ENCODE measurements at regions not wholly inside any gene's neighbourhood (a gene's known extent, or its start where the extent isn't known, plus 50 kb on each side); places are given as distances from the start of the nearest gene placed in this dataset.

DNA sequence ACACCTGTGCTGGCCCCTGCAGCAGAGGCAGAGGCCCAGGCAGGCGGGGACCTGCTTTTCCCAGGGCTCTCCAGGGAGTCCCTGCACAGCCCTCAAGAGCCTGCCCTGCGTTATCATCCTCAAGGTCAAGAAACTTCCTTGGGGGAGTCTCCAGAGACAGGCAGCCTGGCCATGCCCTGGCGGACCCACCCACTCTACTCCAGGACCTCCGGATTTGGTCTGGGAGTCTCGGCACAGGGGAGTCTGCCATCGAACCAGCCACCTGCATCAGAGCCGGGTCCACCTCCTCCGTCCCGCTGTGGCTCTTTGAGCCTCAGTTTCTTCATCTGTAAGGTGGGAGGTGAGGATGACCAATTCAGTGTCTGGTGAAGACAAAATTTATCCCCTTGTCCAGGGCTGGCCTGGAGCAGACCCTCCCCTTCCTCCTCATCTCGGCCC, 75.3 kb upstream of the TNRC6C start:
- no peak for DNase-seq

GRCh38 chr17:77884019-77884418, 74.5 kb upstream of the TNRC6C start:
- no peak for DNase-seq

- DNase-seq = no peak
These were observed 73.4 kb upstream of the TNRC6C start for GRCh38 chr17:77884967-77885641.

DNA sequence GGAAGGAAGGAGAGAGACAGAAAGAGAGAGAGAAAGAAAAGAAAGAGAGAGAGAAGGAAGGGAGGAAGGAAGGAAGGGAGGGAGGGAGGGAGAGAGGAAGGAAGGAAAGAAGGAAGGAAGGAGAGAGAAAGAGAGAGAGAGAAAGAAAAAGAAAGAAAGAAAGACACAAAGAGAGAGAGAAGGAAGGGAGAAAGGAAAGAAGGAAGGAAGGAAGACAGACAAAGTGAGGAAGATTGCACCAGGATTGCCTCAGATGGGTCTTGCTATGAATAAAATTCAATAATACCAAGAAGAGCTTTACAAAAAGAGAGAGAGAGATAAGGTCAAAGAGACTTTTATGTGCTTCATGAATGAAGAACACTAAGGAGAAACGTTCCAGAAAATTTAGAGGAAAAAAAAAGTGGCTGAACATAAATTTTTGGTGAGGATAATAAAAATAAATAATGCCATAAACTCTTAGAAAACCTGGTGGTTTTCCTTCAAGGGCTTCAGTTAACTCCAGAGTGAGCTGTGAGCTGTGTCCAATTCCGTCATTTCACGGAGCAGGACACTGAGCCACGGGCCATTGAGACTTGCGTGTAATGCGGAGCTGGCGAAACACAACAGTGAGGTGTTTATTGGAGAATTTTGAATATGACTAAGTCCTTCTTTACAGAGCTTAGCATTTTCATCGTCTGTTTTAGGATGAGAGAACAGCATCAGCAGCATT, 72.7 kb upstream of the TNRC6C start:
- DNase-seq = no peak

DNA sequence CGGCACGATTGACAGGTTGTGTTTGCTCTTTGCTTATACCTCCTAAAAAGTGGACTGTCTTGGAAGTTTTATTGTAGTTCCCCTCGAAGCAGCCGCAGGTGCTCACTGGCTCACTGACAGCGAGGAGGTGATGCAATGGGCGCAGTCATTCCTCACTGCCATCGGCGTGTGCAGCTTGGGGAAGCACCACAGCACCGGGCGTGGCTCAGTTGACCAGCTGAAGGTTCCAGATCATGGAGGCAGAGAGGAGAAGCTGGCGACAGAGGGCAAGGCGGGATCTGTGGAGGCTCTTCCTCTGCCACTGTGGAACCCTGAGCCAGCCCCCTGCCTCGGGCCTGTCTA, 72.1 kb upstream of the TNRC6C start:
- no peak for DNase-seq

DNA sequence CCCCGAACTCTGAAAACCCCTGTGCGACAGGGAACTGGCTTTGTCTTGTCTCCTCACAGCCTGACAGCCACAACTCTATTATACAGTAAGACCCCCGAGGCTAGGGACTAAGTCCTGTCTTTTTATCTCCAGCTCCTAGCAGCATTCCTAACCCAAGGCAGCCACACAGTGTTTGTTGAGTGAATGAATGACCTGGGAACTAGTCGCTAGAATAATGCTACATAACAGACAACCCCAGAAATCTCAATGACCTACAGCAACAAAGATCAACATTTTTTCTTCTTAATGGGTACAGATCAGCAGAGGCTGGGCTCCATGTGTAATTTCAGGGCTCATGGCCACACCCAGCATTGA, 71.4 kb upstream of the TNRC6C start:
- DNase-seq = no peak

GRCh38 chr17:77887464-77888241, 70.8 kb upstream of the TNRC6C start:
- DNase-seq = peak; percentile 70

GRCh38 chr17:77888242-77889134, 70.0 kb upstream of the TNRC6C start:
- DNase-seq = no peak

- DNase-seq = no peak
These were observed 69.4 kb upstream of the TNRC6C start for GRCh38 chr17:77889135-77889505.

- DNase-seq = no peak
These were observed 68.4 kb upstream of the TNRC6C start for GRCh38 chr17:77889866-77890760.

DNA sequence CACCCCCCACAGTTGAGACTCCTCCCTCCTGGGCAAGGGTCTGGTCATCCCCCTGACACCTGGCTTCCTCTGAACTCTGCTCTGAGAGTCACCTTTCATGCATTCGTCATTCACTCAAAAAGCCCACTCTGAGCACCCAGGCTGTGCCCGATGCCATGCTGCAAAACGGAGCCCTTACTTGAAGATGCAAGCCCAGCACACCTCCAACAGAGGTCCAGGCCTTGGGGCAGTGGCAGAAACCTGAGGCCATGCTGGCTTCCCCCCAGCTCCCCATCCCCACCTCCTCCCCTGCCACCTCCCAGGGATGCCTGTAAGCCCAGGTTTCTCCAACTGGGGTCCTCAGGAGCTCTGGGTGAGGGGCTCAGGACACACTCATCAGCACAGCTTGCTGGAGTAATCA, 67.7 kb upstream of the TNRC6C start:
- no peak for DNase-seq

- DNase-seq = no peak
These were observed 66.9 kb upstream of the TNRC6C start for GRCh38 chr17:77891602-77892001.

DNA sequence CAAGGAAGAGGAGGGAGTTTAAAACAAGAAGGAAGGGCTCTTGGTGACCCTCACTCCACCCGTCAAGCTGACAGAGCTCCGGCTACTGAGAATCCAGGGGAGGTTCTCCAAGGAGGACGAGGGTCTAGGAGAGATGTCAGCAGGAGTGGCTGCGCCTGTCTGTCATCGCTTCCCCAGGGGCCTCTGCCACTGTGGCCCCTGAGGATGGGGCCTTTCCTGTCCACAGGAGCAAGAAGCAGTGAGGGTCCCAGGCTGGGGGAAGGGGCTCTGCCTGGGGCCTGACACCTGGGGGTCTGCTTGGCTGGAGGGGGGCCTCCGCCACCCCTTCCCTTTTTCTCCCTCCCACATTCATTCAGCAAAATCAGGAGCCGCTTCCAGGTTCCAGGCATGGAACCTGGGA, 66.5 kb upstream of the TNRC6C start:
- no peak for DNase-seq

DNA sequence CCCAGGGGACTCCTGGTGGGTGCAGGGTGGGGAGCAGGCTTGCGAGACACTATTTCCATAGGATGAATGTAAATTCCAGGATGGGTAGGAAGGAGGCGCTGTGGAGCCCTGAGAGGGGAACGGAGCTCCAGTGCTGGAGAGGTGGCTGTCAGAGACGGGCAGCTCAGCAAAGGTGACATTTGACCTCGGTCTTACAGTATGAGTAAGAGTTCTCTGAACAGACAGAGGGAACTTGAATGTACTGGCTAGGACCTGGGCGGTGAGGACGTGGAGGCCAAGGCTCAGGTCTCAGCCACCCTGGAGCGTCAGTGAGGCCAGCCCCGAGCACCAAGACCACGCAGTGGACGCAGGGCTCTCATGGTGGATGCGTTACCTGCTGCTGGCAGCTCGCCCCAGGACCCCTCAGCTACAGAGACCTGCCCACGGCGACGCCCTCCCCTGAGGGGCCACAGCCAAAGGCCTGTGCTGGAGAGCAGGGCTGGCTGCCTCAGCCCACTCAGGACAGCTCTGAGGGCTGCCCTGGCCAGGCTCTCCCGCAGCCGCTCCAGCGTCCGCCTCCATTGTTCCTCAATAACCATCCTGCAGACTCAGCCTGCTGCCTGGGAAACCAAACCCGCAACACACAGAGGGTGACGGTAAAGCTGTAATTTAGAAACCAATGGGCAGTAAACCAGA, 65.9 kb upstream of the TNRC6C start:
- no peak for DNase-seq

DNA sequence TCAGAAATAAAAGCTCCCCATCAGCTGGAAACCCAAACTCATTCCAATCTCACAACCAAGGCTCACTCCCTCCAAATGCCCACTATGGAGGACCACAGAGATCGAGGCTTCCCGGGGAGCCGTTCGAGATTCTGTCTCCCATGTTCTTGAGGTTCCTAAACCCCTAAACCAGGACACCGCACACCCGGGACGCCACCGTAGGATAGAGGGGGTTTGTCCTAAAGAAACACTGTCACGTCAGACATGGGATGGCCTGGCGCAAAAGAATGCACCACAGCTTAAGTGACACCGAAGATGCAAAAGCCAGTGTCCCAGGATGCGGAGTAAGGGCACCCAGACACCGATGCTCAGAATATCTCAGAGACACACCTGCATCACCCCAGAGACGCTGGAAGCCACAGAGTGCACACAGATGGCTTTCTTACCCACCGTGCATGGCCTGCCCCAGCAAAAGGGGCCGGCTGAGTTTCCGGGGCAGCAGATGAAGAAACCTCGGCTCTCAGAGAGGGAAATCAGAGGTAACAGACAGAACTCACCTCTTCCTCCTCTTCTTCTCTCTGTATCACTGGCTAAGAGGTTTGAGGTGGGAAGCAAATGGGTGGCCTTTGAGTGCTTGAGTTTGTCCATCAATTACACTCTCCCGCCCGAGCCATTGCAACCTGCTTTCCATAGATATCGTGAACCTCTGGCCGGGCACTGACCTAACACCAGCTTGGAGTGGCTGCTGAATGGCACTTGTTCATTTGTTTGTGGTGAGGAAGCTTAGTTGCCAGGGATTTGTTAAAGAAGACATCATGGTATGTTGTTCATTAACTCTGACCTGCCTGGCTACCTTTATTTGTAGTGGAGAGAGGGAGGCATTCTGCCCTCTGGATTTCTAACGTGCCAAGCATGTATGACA, 65.1 kb upstream of the TNRC6C start:
- no peak for DNase-seq

DNA sequence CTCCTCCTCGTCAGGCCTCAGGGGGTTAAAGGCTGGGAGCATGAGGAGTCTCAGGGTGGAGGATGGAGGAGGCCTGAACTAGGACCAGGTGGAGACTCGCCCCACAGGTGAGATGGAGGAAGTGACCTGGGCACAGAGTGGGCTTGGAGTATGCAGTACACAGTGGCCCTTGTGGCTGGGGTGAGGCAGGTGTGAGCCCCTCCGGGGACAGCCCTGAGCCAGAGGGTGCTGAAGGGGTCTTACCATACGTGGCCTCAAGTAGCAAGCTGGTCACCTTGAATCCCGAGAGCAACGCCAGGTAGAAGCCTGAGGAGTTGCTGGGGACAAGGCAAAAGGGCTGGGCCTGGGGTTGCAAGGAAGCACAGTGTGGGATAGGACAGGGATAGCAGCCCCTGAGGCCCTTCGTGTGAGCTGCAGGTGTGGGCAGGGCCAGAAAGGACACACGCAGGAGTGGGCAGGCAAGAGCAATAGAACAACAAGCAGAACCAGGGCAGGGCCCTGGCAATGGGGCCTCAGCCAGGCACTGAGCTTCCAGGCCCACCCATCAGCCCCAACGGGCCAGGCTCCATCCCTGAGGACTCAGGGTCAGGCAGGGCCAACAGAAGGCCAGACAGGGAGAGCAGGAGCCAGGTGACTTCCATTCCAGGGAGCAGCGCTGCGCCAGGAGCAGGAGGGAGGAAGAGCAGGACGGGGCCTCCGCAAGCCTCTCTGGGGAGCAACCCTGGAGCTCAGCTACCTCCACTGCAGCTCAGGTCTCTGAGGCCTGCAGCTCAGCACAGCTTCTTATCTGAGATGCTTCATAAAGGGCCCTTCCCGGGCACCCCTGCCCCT, 64.2 kb upstream of the TNRC6C start:
- no peak for DNase-seq

DNA sequence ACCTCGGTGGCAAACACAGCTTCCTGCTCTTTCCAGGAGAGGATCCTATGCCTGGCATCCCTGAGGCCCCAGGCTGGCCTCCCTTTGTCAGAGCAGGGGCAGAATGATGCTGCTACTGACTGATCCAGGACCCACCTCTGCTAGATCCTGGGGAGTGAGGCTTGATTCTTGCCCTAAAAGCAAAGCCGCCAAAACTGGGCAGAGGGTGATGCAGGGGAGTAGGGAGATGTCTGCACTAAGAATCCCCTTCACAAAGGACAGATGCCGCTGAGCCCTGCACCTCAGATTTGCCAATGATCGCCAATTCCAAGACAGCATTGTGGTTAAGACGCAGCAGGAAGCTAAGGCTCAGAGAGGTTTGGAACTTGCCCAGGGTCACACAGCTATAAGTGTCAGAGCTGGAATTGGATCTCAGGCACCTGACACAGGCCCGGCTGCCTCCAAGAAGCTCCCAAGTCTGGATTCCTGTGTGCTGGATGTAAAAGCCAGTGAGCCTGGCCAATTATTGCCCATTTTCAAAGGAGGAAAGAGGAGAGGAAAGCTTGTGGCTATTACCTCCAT, 60.7 kb upstream of the TNRC6C start:
- DNase-seq = no peak

DNA sequence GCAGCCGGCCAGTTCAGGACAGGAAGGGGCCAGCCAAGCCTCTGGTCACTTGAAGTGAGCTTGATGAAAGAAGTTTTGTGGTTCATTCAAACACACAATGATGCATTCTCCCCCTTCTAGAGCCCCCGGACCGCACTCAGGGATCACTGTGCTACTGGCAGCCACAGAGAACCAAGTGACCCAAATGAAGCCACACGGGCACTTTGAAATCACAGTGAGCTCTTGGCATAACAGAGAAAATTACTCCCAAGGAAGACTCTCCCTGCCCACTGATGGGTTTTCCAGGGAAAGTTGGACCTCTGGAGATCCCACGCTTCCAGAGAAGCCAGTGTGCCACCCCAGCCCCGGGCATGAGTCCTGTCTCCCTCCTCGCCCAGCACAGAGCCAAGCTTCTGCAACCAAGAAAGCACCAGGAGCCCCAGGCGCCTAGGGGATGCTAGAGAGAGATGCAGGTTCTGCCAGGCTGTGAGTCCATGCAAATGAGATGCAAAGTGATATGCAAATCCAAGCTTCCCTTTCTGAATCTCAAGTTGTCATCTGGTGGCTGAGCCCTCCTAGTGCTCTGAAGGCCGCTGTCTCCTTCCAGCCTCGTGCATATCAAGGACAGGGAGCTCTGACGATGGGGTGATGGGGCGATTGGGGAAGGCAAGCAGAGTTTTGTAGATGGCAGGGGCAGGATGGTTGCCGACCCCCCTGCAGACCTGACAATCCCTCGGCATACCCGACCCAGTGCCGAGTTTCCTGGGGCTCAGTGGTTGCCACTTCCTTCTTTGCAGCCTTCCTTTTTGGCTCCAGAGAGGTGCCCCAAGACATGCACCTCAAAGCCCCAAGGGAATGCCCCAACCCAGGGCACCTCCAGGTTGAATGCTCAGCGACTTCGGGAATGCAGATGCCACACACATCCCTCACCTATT, 59.7 kb upstream of the TNRC6C start:
- DNase-seq = no peak

Measured in stimulated activated CD8-positive, alpha-beta memory T cell treated with anti-CD3 and anti-CD28 coated beads, Interleukin-4, amount 100 ng/mL, for 48 hours (primary cell).